CD8-positive, alpha-beta memory T cell (primary cell): ENCODE measurements at regions not wholly inside any gene's neighbourhood (a gene's known extent, or its start where the extent isn't known, plus 50 kb on each side); places are given as distances from the start of the nearest gene placed in this dataset.

Experiments
- CTCF ChIA-PET: fragments of 350-600 bp; sonication (Branson Sonifier 250); formaldehyde crosslinking; loops from one replicate; lab custom pipeline; 2021; ENCODE audit warnings: antibody characterized with exemption; lab: Charles Lee
- POLR2A ChIA-PET: fragments of 350-600 bp; sonication (Branson Sonifier 250); formaldehyde crosslinking; loops from one replicate; lab custom pipeline; 2021; ENCODE audit warnings: antibody characterized with exemption; lab: Charles Lee
- DNase-seq, 5 donors: peaks; one replicate each; pipeline versions ENCODE4 v3.0.0 to v3.0.0-alpha.2; 2020 to 2022; ENCODE audit warnings: mixed read lengths in 1 of 5
- H3K27ac ChIP-seq: one replicate; pipeline ENCODE4 v1.7.0; 2013; ENCODE audit warnings: low read depth, mild to moderate bottlenecking, low read length, moderate library complexity
- H3K27me3 ChIP-seq: 2 replicates; pipeline ENCODE4 v1.7.0; 2013; ENCODE audit warnings: low read length, mild to moderate bottlenecking; ENCODE audit not compliant: insufficient read depth, poor library complexity, severe bottlenecking
- H3K36me3 ChIP-seq: 2 replicates; pipeline ENCODE4 v1.7.0; 2013; ENCODE audit warnings: mild to moderate bottlenecking, low read length, moderate library complexity; ENCODE audit not compliant: insufficient read depth
- H3K4me1 ChIP-seq: 2 replicates; pipeline ENCODE4 v1.7.0; 2013; ENCODE audit warnings: mild to moderate bottlenecking, low read length, moderate library complexity; ENCODE audit not compliant: insufficient read depth
- H3K4me3 ChIP-seq: 2 replicates; pipeline ENCODE4 v1.7.0; 2013; ENCODE audit warnings: mild to moderate bottlenecking, low read length
- H3K9me3 ChIP-seq: 2 replicates; pipeline ENCODE4 v1.7.0; 2013; ENCODE audit warnings: mild to moderate bottlenecking, low read length
- H3K27ac Mint-ChIP-seq, 8 donors: one replicate each; pipeline ENCODE4 v1.8.0; 2020 to 2021; ENCODE audit warnings: mixed read lengths in 8 of 8, mild to moderate bottlenecking in 6 of 8, inconsistent platforms in 3 of 8, moderate library complexity in 3 of 8
- H3K27me3 Mint-ChIP-seq, 2 donors: one replicate each; pipeline ENCODE4 v1.8.0; 2020 to 2021; ENCODE audit warnings: mixed read lengths in 2 of 2, mild to moderate bottlenecking in 1 of 2, moderate library complexity in 1 of 2
- H3K36me3 Mint-ChIP-seq, 3 donors: one replicate each; pipeline ENCODE4 v1.8.0; 2020 to 2021; ENCODE audit warnings: mixed read lengths in 3 of 3, inconsistent platforms in 1 of 3, mild to moderate bottlenecking in 1 of 3
- H3K4me1 Mint-ChIP-seq, 3 donors: one replicate each; pipeline ENCODE4 v1.8.0; 2020 to 2021; ENCODE audit warnings: mixed read lengths in 3 of 3, inconsistent platforms in 1 of 3, mild to moderate bottlenecking in 1 of 3
- H3K4me3 Mint-ChIP-seq, 7 donors: one replicate each; pipeline ENCODE4 v1.8.0; 2020 to 2021; ENCODE audit warnings: mixed read lengths in 7 of 7, mild to moderate bottlenecking in 6 of 7, moderate library complexity in 4 of 7, inconsistent platforms in 2 of 7
- H3K9me3 Mint-ChIP-seq, 5 donors: one replicate each; pipeline ENCODE4 v1.8.0; 2020 to 2022; ENCODE audit warnings: mixed read lengths in 5 of 5, mild to moderate bottlenecking in 3 of 5, moderate library complexity in 2 of 5, inconsistent platforms in 1 of 5

DNA sequence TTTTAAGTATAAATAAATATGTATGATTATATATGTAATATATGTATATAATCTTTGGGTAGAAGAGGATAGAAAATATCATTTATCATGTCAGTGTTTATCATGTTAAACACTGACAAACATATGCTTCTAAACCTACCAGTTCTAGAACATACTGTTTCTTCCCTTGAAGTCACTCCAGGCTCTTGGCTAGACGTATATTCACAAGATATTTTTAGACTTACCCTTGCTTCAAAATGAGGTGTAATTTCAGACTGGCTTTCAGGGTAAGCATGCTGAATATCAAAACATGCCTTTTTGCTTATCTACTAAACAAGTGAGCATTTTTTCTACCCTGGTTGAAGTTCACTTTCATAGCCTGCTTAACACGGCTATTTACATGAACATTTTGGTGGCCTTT, 642.4 kb upstream of the PKDCC start:
- H3K27me3 Mint-ChIP-seq = no peaks in the 10 kb centered on the region
- no peaks in the 10 kb centered on the region for H3K4me1 ChIP-seq
- H3K4me3 ChIP-seq = no peak overlapping the region
- no peak overlapping the region for H3K27ac Mint-ChIP-seq
- POLR2A ChIA-PET = no interaction called here
- no peaks in the 10 kb centered on the region for H3K9me3 ChIP-seq
- no peaks in the 10 kb centered on the region for H3K36me3 ChIP-seq
- H3K9me3 Mint-ChIP-seq = peaks cover 0 to 17% (median 2%) of the 10 kb centered on the region in 5 donors
- H3K27ac ChIP-seq = no peak overlapping the region
- H3K27me3 ChIP-seq = no peaks in the 10 kb centered on the region
- H3K36me3 Mint-ChIP-seq = no peaks in the 10 kb centered on the region
- H3K4me3 Mint-ChIP-seq = no peak overlapping the region
- CTCF ChIA-PET = no interaction called here
- no peak for DNase-seq
- H3K4me1 Mint-ChIP-seq = no peaks in the 10 kb centered on the region

GRCh38 chr2:41409328-41409727, 638.5 kb upstream of the PKDCC start:
- Histone ChIP-seq H3K4me3 (no peak overlapping the region), H3K9me3 (no peaks in the 10 kb centered on the region), H3K27me3 (no peaks in the 10 kb centered on the region), H3K4me1 (no peaks in the 10 kb centered on the region), H3K36me3 (no peaks in the 10 kb centered on the region), H3K27ac (no peak overlapping the region)
- Mint-ChIP-seq H3K27ac (no peak overlapping the region), H3K27me3 (no peaks in the 10 kb centered on the region), H3K9me3 (peaks cover 0 to 13% (median 3%) of the 10 kb centered on the region in 5 donors), H3K36me3 (no peaks in the 10 kb centered on the region), H3K4me3 (no peak overlapping the region), H3K4me1 (no peaks in the 10 kb centered on the region)
- no peak for DNase-seq
- ChIA-PET POLR2A (no interaction called here), CTCF (no interaction called here)

DNA sequence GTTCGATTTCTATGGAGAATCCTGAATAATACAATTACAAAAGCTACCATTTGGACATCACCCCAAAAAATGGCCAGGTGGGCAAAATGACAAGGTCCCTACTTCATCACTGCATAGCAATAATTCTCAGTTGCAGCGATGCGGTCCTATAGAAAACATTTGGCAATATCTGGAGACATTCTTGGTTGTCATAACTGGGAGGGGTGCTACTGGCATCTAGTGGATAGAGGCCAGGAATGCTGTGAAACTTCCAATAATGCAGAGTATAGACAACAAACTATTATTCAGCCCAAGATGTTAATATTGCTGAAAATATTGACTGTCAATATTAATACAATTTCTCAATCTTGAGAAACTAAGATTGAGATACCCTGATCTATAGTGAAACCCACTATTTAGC, 637.8 kb upstream of the PKDCC start:
- DNase-seq = no peak
- Histone ChIP-seq H3K27ac (no peak overlapping the region), H3K27me3 (no peaks in the 10 kb centered on the region), H3K4me1 (no peaks in the 10 kb centered on the region), H3K9me3 (no peaks in the 10 kb centered on the region), H3K4me3 (no peak overlapping the region), H3K36me3 (no peaks in the 10 kb centered on the region)
- Mint-ChIP-seq H3K4me3 (no peak overlapping the region), H3K9me3 (peaks cover 0 to 13% (median 3%) of the 10 kb centered on the region in 5 donors), H3K27me3 (no peaks in the 10 kb centered on the region), H3K36me3 (no peaks in the 10 kb centered on the region), H3K4me1 (no peaks in the 10 kb centered on the region), H3K27ac (no peak overlapping the region)
- ChIA-PET CTCF (no interaction called here), POLR2A (no interaction called here)

GRCh38 chr2:41413813-41414485, 633.9 kb upstream of the PKDCC start:
- H3K4me1 ChIP-seq = no peaks in the 10 kb centered on the region
- Mint-ChIP-seq H3K9me3 (peaks cover 0 to 3% (median 3%) of the 10 kb centered on the region in 5 donors), H3K27ac (no peak overlapping the region), H3K4me1 (no peaks in the 10 kb centered on the region), H3K4me3 (no peak overlapping the region), H3K27me3 (no peaks in the 10 kb centered on the region), H3K36me3 (no peaks in the 10 kb centered on the region)
- no peaks in the 10 kb centered on the region for H3K27me3 ChIP-seq
- ChIA-PET CTCF (no interaction called here), POLR2A (no interaction called here)
- no peak overlapping the region for H3K27ac ChIP-seq
- no peak overlapping the region for H3K4me3 ChIP-seq
- no peak for DNase-seq
- H3K9me3 ChIP-seq = no peaks in the 10 kb centered on the region
- H3K36me3 ChIP-seq = no peaks in the 10 kb centered on the region

DNA sequence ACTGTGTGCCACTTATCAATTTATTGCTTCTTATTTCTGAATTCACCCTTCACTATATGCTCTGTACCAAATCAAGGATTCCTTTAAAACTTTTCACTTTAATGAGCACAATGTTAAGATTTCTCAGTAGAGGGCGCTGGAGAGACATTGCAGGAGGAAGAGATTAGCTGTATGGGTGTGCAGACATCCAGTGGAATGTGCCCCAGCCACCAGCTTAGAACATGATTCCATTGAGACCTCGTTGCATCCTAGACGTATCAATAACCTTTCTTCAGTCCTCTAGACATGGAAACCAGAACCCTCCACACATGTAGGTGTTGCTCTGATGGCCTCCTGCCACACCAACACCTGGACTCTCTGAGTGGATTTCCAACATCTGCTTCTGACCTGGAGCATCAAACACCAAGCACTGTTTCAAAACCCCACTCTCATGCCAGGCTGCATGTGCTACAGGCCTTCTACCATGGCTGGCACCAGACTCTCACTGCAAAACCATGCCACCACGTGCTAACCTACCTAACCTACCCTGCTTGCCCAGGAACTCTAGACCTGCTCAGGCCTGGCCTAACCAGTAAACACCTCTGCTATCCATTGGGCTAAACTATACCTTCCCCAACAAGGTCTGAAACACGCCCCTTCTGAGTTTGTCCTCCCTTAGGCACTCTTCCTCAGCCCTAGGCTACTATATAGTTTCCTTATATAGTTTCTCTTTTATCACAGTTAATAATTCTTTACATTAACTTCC, 633.2 kb upstream of the PKDCC start:
- Mint-ChIP-seq H3K27me3 (no peaks in the 10 kb centered on the region), H3K27ac (no peak overlapping the region), H3K9me3 (peaks cover 0 to 6% (median 3%) of the 10 kb centered on the region in 5 donors), H3K4me1 (no peaks in the 10 kb centered on the region), H3K36me3 (no peaks in the 10 kb centered on the region), H3K4me3 (no peak overlapping the region)
- POLR2A ChIA-PET = no interaction called here
- no peak for DNase-seq
- CTCF ChIA-PET = no interaction called here
- Histone ChIP-seq H3K36me3 (no peaks in the 10 kb centered on the region), H3K4me1 (no peaks in the 10 kb centered on the region), H3K27ac (no peak overlapping the region), H3K9me3 (no peaks in the 10 kb centered on the region), H3K4me3 (no peak overlapping the region), H3K27me3 (no peaks in the 10 kb centered on the region)

DNA sequence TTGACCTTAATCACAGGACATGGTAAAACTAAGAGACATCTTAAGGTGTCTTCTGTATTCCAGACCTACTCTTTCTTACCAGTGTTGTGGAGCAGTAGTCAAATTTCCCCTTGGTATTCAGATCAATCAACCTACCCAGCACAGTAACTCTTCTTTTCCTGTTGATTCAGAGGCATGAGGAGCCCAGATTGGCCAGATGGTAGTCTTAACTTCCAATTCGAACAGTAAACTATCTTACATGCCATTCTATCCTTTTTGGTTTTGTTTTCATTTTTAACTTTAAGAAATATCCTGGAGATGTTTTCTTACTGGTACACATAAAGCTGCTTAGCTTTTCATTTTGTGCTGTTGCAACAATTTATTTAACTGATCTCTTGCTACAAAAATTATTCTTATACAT, 630.3 kb upstream of the PKDCC start:
- no peak overlapping the region for H3K27ac ChIP-seq
- Mint-ChIP-seq H3K4me3 (no peak overlapping the region), H3K9me3 (peaks cover 0 to 2% (median 0%) of the 10 kb centered on the region in 5 donors), H3K36me3 (no peaks in the 10 kb centered on the region), H3K4me1 (no peaks in the 10 kb centered on the region), H3K27me3 (no peaks in the 10 kb centered on the region), H3K27ac (no peak overlapping the region)
- POLR2A ChIA-PET = no interaction called here
- H3K4me3 ChIP-seq = no peak overlapping the region
- H3K4me1 ChIP-seq = no peaks in the 10 kb centered on the region
- no peaks in the 10 kb centered on the region for H3K27me3 ChIP-seq
- CTCF ChIA-PET = no interaction called here
- no peaks in the 10 kb centered on the region for H3K36me3 ChIP-seq
- no peaks in the 10 kb centered on the region for H3K9me3 ChIP-seq
- no peak for DNase-seq

DNA sequence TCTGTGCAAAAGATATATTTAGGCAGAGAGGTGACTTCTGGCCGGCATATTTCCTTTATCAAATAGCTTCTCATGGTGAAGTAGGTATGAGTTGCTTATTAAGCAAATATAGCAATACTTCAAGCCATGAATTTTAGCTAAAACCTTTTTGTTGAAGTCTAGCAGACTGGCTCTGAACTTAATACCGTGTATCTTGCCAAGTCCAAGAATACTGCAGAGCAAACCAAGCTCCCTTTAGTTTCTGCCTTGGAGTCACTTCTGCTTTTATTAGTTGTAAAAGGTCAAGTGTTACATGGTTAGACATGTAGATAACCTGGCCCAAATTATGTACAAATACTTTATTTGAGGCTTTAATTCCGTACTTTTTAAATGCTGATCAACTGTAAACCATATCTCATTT, 627.6 kb upstream of the PKDCC start:
- no peaks in the 10 kb centered on the region for H3K36me3 Mint-ChIP-seq
- no peaks in the 10 kb centered on the region for H3K36me3 ChIP-seq
- no peak overlapping the region for H3K27ac Mint-ChIP-seq
- no peaks in the 10 kb centered on the region for H3K27me3 Mint-ChIP-seq
- no peak overlapping the region for H3K4me3 Mint-ChIP-seq
- no peak for DNase-seq
- no peak overlapping the region for H3K4me3 ChIP-seq
- H3K9me3 ChIP-seq = no peaks in the 10 kb centered on the region
- POLR2A ChIA-PET = no interaction called here
- CTCF ChIA-PET = no interaction called here
- peaks cover 0 to 2% (median 2%) of the 10 kb centered on the region in 5 donors for H3K9me3 Mint-ChIP-seq
- H3K27ac ChIP-seq = no peak overlapping the region
- H3K4me1 Mint-ChIP-seq = no peaks in the 10 kb centered on the region
- H3K4me1 ChIP-seq = no peaks in the 10 kb centered on the region
- H3K27me3 ChIP-seq = no peaks in the 10 kb centered on the region

DNA sequence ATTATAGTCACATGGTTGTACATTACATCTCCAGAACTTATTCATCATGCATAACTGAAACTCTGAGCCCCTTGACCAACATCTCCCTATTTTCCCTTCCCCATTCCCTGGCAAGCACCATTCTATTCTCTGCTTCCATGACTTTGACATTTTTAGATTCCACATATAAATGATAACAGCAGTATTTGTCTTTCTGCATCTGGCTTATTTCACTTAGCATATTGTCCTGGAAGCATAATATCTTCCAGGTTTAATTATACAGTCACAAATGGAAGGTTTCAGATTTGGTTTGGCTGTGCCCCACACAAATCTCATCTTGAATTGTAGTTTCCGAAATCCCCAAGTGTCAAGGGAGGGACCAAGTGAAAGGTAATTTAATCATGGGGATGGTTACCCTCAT, 626.9 kb upstream of the PKDCC start:
- ChIA-PET CTCF (no interaction called here), POLR2A (no interaction called here)
- no peaks in the 10 kb centered on the region for H3K4me1 ChIP-seq
- no peaks in the 10 kb centered on the region for H3K36me3 ChIP-seq
- no peak overlapping the region for H3K27ac ChIP-seq
- H3K9me3 ChIP-seq = no peaks in the 10 kb centered on the region
- no peaks in the 10 kb centered on the region for H3K27me3 Mint-ChIP-seq
- no peaks in the 10 kb centered on the region for H3K4me1 Mint-ChIP-seq
- H3K4me3 ChIP-seq = no peak overlapping the region
- H3K9me3 Mint-ChIP-seq = peaks cover 0 to 2% (median 2%) of the 10 kb centered on the region in 5 donors
- H3K4me3 Mint-ChIP-seq = peak overlapping the region in 1 of 7 donors; percentile 61
- H3K27ac Mint-ChIP-seq = no peak overlapping the region
- no peak for DNase-seq
- H3K27me3 ChIP-seq = no peaks in the 10 kb centered on the region
- H3K36me3 Mint-ChIP-seq = no peaks in the 10 kb centered on the region
